Nucleus accumbens (tissue), 56 donors: ENCODE measurements at regions not wholly inside any gene's neighbourhood (a gene's known extent, or its start where the extent isn't known, plus 50 kb on each side); places are given as distances from the start of the nearest gene placed in this dataset.

Source experiments
- DNase-seq, 56 donors: peaks; one replicate each; lab custom pipeline; 2025; lab: John Stamatoyannopoulos, UW

- no peak for DNase-seq
Observed at GRCh38 chr14:58829594-58829993, 191.8 kb downstream of the DACT1 start.

GRCh38 chr14:58830121-58830520 lies 192.4 kb downstream of the DACT1 start:
- DNase-seq = no peak

- no peak for DNase-seq
Observed at GRCh38 chr14:58832095-58832521, 194.3 kb downstream of the DACT1 start.

- DNase-seq = no peak
Observed at GRCh38 chr14:58833634-58834378, 196.0 kb downstream of the DACT1 start.

GRCh38 chr14:58836303-58836974 lies 198.7 kb downstream of the DACT1 start:
- DNase-seq = no peak

- DNase-seq = no peak
Observed at GRCh38 chr14:58839233-58839632, 201.5 kb downstream of the DACT1 start.

- no peak for DNase-seq
Observed at GRCh38 chr14:58844544-58844943, 206.8 kb downstream of the DACT1 start.

- DNase-seq = peak in 1 of 56 donors; percentile 12
Observed at GRCh38 chr14:58846682-58847465, 209.1 kb downstream of the DACT1 start.

GRCh38 chr14:58848365-58848764 lies 210.6 kb downstream of the DACT1 start:
- no peak for DNase-seq

GRCh38 chr14:58849601-58850000 lies 211.8 kb downstream of the DACT1 start:
- no peak for DNase-seq

GRCh38 chr14:58850011-58850410 lies 212.2 kb downstream of the DACT1 start:
- no peak for DNase-seq

GRCh38 chr14:58861586-58861985 lies 223.8 kb downstream of the DACT1 start:
- no peak for DNase-seq

- DNase-seq = no peak
Observed at GRCh38 chr14:58862416-58863160, 224.8 kb downstream of the DACT1 start.

- no peak for DNase-seq
Observed at GRCh38 chr14:58863661-58864345, 226.0 kb downstream of the DACT1 start.

GRCh38 chr14:58864751-58865513 lies 227.2 kb downstream of the DACT1 start:
- no peak for DNase-seq

- DNase-seq = peak in 4 of 56 donors; percentile 2 to 39 (median 8)
Observed at GRCh38 chr14:58865514-58866281, 227.9 kb downstream of the DACT1 start.

- no peak for DNase-seq
Observed at GRCh38 chr14:58866391-58866790, 228.6 kb downstream of the DACT1 start.

GRCh38 chr14:58870961-58871360 lies 233.2 kb downstream of the DACT1 start:
- DNase-seq = no peak
